ENCODE measurements at regions not wholly inside any gene's neighbourhood (a gene's known extent, or its start where the extent isn't known, plus 50 kb on each side); places are given as distances from the start of the nearest gene placed in this dataset.

DNA sequence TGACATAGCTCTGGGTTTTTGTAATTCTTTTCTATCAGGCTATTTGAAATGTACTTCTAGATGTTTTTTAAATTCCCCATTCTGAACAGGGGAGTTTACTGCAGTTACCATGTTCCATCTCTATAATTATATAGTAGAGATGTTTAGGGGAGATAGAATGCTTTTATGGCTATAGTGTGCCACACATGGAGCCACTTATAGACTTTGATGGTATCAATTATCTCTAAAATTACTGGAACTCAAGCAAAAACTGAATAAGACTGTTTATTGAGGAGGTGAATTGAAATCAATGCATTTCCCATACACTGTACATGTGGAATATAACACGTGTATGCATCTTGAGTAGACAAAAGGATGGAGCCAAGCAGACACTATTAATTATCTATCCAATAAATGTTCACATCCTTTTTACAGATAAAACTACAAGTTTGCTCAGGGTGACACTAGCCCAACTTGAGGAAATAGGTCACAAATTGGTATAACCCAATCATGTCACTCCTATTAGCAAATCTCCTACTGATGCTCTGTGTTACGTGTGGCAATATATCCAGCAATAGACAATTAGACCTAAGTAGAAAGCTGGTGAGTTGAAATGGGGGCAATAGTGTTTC, 1882.6 kb downstream of the PCDH9 start:
- H3K36me3 ChIP-seq, result no peaks in the 10 kb centered on the region
- TF ChIP-seq, protein P1, sequence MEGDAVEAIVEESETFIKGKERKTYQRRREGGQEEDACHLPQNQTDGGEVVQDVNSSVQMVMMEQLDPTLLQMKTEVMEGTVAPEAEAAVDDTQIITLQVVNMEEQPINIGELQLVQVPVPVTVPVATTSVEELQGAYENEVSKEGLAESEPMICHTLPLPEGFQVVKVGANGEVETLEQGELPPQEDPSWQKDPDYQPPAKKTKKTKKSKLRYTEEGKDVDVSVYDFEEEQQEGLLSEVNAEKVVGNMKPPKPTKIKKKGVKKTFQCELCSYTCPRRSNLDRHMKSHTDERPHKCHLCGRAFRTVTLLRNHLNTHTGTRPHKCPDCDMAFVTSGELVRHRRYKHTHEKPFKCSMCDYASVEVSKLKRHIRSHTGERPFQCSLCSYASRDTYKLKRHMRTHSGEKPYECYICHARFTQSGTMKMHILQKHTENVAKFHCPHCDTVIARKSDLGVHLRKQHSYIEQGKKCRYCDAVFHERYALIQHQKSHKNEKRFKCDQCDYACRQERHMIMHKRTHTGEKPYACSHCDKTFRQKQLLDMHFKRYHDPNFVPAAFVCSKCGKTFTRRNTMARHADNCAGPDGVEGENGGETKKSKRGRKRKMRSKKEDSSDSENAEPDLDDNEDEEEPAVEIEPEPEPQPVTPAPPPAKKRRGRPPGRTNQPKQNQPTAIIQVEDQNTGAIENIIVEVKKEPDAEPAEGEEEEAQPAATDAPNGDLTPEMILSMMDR (IDR thresholded peaks at IDR 0.05), result no peak
- H3K27ac ChIP-seq, result no peak overlapping the region
- no peak for DNase-seq
- no peaks in the 10 kb centered on the region for H3K27me3 ChIP-seq
- no peak overlapping the region for H3K4me3 ChIP-seq
- H3K4me1 ChIP-seq, result no peaks in the 10 kb centered on the region
- peaks cover 0 to under 1% (median 0%) of the 10 kb centered on the region in 3 donors for H3K9me3 ChIP-seq
- 87 to 95% methylated on average over 2 of the region's 2 CpGs for WGBS, 2 donors
- intact Hi-C loops (cut with DNase I), result no loop called here

DNA sequence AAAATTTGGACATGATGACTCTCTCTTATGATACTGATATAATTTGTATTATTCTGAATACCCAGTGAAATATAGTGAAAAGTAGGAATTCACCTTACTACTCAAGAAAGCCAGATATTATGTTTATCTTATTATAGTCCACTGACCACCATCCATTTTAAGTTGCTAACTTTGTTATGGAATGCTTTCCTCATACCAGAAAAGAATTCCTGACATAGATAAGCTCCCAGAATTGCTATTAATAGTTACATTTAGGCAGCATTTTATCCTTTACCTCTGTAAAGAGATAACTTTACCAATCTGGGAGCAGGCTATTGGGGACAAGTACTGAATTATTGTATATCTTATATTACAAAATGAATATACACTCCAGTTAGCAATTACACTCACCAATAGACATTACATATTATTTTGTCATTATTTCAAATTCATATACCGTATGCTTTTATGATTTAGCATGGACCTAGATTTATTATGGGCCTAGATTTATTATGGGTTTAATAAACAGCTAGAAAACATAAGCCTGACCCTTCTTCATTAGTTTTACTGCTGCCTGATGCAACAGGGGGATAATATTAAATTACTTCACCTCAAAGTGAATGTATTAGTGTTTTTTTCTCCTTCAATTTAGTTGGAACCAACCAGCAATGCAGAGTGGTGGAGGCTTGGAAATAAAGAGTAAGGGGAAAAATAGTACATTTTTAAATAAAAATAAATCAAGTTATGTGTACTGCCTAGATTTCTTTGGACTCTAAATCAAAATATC, 1886.1 kb downstream of the PCDH9 start:
- Histone ChIP-seq H3K27me3 (no peaks in the 10 kb centered on the region), H3K4me1 (no peaks in the 10 kb centered on the region), H3K9me3 (no peaks in the 10 kb centered on the region), H3K4me3 (no peak overlapping the region), H3K27ac (no peak overlapping the region), H3K36me3 (no peaks in the 10 kb centered on the region)
- intact Hi-C loops (cut with DNase I), result no loop called here
- 46 to 75% methylated on average over 1 of the region's 1 CpG for WGBS, 2 donors
- TF ChIP-seq, protein P1 (IDR thresholded peaks at IDR 0.05), result no peak
- no peak for TF ChIP-seq POLR2A (IDR thresholded peaks at IDR 0.05)
- no peak for DNase-seq

DNA sequence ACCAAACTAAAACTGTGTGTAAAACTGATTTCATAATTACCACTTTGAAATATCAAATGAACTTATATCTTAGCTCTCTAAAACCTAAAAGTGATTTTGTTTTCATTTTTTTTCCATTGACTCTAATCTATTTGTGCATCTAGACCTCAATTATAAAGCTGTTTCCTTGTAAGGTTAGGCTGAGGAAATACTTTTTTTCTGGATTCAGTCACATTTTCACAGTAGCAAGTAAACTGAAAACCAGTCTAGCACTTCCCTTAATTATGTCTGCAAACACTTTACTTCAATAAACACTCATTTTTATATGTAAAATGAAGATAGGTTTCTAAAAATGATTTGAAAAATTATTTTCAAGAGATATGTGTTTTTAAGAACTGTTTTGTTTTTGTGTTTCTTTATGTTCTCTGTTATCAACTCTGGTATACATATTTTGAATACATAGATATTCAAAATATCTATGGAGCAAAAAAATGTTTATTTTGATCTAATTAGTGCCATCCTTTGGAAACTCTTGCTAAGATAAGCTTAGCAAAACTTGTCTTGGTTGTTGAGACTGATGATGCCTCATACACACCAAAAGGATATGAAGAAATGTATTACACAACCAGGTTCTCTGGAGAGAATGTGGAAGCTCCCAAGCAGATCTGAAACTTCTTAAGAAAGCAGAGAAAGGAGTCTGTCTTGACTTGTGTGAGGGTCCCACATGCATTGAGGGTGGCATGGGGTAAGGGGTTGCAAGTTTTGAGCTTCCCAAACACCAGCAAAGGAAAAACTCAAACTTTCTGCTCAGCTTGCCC, 1887.4 kb downstream of the PCDH9 start:
- no peaks in the 10 kb centered on the region for H3K36me3 ChIP-seq

DNA sequence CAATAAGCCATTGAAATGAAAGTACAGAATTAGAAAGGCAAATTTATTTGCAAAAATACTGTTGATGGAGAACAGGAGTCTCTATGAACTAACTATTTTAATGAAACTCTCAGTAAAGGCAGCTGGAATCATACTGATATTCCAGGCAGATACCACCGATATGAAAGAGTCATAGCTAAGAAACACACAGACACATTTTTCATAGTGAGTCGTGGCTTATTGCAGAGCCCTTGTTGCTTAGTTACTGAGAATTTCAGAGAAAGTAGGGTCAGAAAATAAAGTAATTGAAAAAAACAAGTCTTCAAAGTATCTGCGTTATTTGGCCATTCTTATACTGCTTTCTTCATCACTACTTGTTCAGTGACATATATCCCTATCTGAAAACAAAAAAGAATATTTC, 1890.9 kb downstream of the PCDH9 start:
- H3K36me3 ChIP-seq, result no peaks in the 10 kb centered on the region
- H3K27me3 ChIP-seq, result no peaks in the 10 kb centered on the region
- 53 to 70% methylated on average over 3 of the region's 3 CpGs for WGBS, 2 donors
- H3K27ac ChIP-seq, result no peak overlapping the region
- no peaks in the 10 kb centered on the region for H3K9me3 ChIP-seq
- intact Hi-C loops (cut with DNase I), result no loop called here
- H3K4me3 ChIP-seq, result no peak overlapping the region
- no peaks in the 10 kb centered on the region for H3K4me1 ChIP-seq
- DNase-seq, result no peak
- TF ChIP-seq, protein P1 (IDR thresholded peaks at IDR 0.05), result no peak
- no peak for TF ChIP-seq POLR2A (IDR thresholded peaks at IDR 0.05)

More for the DNA sequence above, 1887.4 kb downstream of the PCDH9 start:
- TF ChIP-seq, protein P1 (IDR thresholded peaks at IDR 0.05), result no peak
- no peak for TF ChIP-seq POLR2A (IDR thresholded peaks at IDR 0.05)
- no peak for DNase-seq
- Histone ChIP-seq H3K4me3 (no peak overlapping the region), H3K27ac (no peak overlapping the region), H3K4me1 (no peaks in the 10 kb centered on the region), H3K27me3 (no peaks in the 10 kb centered on the region), H3K9me3 (no peaks in the 10 kb centered on the region)
- intact Hi-C loops (cut with DNase I), result no loop called here

DNA sequence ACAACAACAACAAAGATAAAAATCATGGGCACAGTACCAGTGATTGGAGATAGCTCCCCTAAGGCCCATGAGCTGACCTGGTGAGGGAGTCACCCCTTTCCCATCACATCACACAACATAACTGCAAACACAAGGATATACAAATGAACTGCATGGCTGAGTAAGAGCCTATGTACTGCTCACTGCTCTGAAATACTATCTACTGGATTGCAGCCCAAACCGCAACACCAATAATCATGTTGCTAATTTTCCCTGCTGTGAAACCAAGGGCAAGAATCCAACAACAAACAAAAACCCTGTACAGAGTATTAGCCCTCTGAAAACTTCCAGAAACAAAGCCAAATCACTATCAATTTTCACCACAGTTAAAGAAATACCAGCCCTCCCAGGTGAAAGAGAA, 1893.2 kb downstream of the PCDH9 start:
- no peaks in the 10 kb centered on the region for H3K4me1 ChIP-seq
- intact Hi-C loops (cut with DNase I), result no loop called here
- no peak overlapping the region for H3K4me3 ChIP-seq
- DNase-seq, result no peak
- no peaks in the 10 kb centered on the region for H3K36me3 ChIP-seq
- H3K27me3 ChIP-seq, result no peaks in the 10 kb centered on the region
- no peak overlapping the region for H3K27ac ChIP-seq
- TF ChIP-seq POLR2A (IDR thresholded peaks at IDR 0.05), result no peak
- TF ChIP-seq, protein P1 (IDR thresholded peaks at IDR 0.05), result no peak
- WGBS, 2 donors, result 56 to 71% methylated on average over 1 of the region's 1 CpG
- no peaks in the 10 kb centered on the region for H3K9me3 ChIP-seq
